ENCODE measurements at regions not wholly inside any gene's neighbourhood (a gene's known extent, or its start where the extent isn't known, plus 50 kb on each side); places are given as distances from the start of the nearest gene placed in this dataset.

DNA sequence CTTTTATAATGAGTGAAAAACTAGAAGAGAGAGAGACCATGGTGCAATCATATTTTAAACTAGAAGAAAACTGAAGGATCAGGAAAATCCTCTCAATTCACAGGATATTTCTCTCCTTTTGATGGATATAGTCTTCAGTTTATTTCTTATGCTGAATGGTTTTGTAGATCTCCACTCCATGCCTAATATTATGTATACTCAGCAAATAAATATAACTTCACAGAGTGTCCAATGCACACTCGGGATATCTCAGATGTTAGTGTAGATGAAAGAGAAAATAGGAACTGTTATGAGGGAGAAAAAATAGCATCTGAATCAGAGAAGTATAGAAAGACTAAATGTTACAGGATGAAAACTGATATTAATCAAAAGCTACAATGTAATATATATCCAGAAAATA is 1324.5 kb upstream of the PIK3C3 start:
- TF ChIP-seq EZH2phosphoT487 (IDR thresholded peaks at IDR 0.05; ENCODE audit: borderline replicate concordance, low read length) (no peak), EZH2 (IDR thresholded peaks at IDR 0.05; ENCODE audit: low read length, unreplicated experiment) (no peak)
- TF ChIP-seq, protein P1, sequence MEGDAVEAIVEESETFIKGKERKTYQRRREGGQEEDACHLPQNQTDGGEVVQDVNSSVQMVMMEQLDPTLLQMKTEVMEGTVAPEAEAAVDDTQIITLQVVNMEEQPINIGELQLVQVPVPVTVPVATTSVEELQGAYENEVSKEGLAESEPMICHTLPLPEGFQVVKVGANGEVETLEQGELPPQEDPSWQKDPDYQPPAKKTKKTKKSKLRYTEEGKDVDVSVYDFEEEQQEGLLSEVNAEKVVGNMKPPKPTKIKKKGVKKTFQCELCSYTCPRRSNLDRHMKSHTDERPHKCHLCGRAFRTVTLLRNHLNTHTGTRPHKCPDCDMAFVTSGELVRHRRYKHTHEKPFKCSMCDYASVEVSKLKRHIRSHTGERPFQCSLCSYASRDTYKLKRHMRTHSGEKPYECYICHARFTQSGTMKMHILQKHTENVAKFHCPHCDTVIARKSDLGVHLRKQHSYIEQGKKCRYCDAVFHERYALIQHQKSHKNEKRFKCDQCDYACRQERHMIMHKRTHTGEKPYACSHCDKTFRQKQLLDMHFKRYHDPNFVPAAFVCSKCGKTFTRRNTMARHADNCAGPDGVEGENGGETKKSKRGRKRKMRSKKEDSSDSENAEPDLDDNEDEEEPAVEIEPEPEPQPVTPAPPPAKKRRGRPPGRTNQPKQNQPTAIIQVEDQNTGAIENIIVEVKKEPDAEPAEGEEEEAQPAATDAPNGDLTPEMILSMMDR (conservative IDR thresholded peaks at IDR 0.05; ENCODE audit: low read depth, low read length), result no peak
